H1 (cell line): ENCODE measurements at regions not wholly inside any gene's neighbourhood (a gene's known extent, or its start where the extent isn't known, plus 50 kb on each side); places are given as distances from the start of the nearest gene placed in this dataset.
A peak's percentile ranks its signal among the peaks of the same experiment; 100 is the strongest.

Experiments used
- CTCF ChIA-PET: fragments of 300-600 bp; sonication (Branson Sonifier 250); formaldehyde crosslinking; loops from one replicate; lab custom pipeline; 2021; ENCODE audit not compliant: partially characterized antibody; lab: Charles Lee
- POLR2A ChIA-PET: fragments of 300-600 bp; sonication (Branson Sonifier 250); formaldehyde crosslinking; loops from one replicate; lab custom pipeline; 2021; ENCODE audit warnings: inconsistent platforms; ENCODE audit not compliant: partially characterized antibody; lab: Charles Lee
- DNase-seq, 2 experiments: peaks; one replicate each; pipeline versions ENCODE4 v3.0.0 to v3.0.0-alpha.2; 2010 to 2022; ENCODE audit warnings: low spot score in 2 of 2, low read depth in 1 of 2, mixed read lengths in 1 of 2
- FAIRE-seq: peaks from 2 replicates; lab custom pipeline; 2011; peaks lifted over from hg19 to GRCh38; lab: Jason Lieb, UNC
- H2AFZ ChIP-seq: 2 replicates; pipeline ENCODE4 v1.8.1; 2012; ENCODE audit warnings: low read length, inconsistent platforms
- H2AK5ac ChIP-seq: 2 replicates; pipeline ENCODE4 v1.6.1; 2013; ENCODE audit warnings: low read depth, low read length
- H2BK120ac ChIP-seq: replicated peaks from 2 replicates; pipeline ENCODE3; 2013; ENCODE audit warnings: low read depth, low read length, inconsistent platforms
- H2BK12ac ChIP-seq: 2 replicates; pipeline ENCODE4 v1.6.1; 2013; ENCODE audit warnings: low read depth, low read length
- H2BK15ac ChIP-seq: 2 replicates; pipeline ENCODE4 v1.6.1; 2013; ENCODE audit warnings: low read length
- H2BK20ac ChIP-seq: 2 replicates; pipeline ENCODE4 v1.6.1; 2013; ENCODE audit warnings: low read length
- H2BK5ac ChIP-seq: 2 replicates; pipeline ENCODE4 v1.6.1; 2013; ENCODE audit warnings: low read depth, low read length
- H3K14ac ChIP-seq: 2 replicates; pipeline ENCODE4 v1.6.1; 2013; ENCODE audit warnings: inconsistent platforms; ENCODE audit not compliant: insufficient read length
- H3K18ac ChIP-seq: 2 replicates; pipeline ENCODE4 v1.6.1; 2013; ENCODE audit warnings: low read length; ENCODE audit errors: extremely low read depth
- H3K23ac ChIP-seq: 2 replicates; pipeline ENCODE4 v1.6.1; 2013; ENCODE audit warnings: inconsistent platforms; ENCODE audit not compliant: insufficient read length
- H3K23me2 ChIP-seq: 2 replicates; pipeline ENCODE4 v1.6.1; 2013; ENCODE audit warnings: low read depth, low read length
- H3K27ac ChIP-seq: 2 replicates; pipeline ENCODE4 v1.6.1; 2011; ENCODE audit warnings: low read depth, low read length, inconsistent platforms
- H3K27me3 ChIP-seq, 4 experiments: replicated peaks in 1 of 4; 1 replicate in 1 of 4; 2 replicates in 3 of 4; pipeline versions ENCODE4 v1.6.1 to v1.8.1; 2011 to 2013; ENCODE audit warnings: low read length in 3 of 4, mild to moderate bottlenecking in 3 of 4, inconsistent platforms in 2 of 4, mixed read lengths in 2 of 4, moderate library complexity in 1 of 4; ENCODE audit not compliant: control insufficient read depth in 3 of 4, insufficient read depth in 3 of 4; ENCODE audit errors: extremely low read depth in 1 of 4
- H3K36me3 ChIP-seq, 4 experiments: 2 replicates each; pipeline versions ENCODE4 v1.6.1 to v1.8.1; 2011 to 2013; ENCODE audit warnings: mild to moderate bottlenecking in 4 of 4, low read length in 3 of 4, moderate library complexity in 2 of 4, control low read depth in 1 of 4, inconsistent platforms in 1 of 4; ENCODE audit not compliant: insufficient read depth in 4 of 4, control insufficient read depth in 2 of 4
- H3K4ac ChIP-seq: replicated peaks from 2 replicates; pipeline ENCODE3; 2013; ENCODE audit warnings: low read length, low read depth, mixed read lengths, inconsistent platforms; ENCODE audit not compliant: insufficient read length
- H3K4me1 ChIP-seq, 4 experiments: replicated peaks in 1 of 4; 1 replicate in 1 of 4; 2 replicates in 3 of 4; pipeline versions ENCODE4 v1.6.1 to v1.8.1; 2011 to 2013; ENCODE audit warnings: low read length in 3 of 4, inconsistent platforms in 2 of 4, mixed read lengths in 1 of 4; ENCODE audit not compliant: insufficient read depth in 4 of 4, control insufficient read depth in 3 of 4
- H3K4me2 ChIP-seq, 2 experiments: 2 replicates each; pipeline versions ENCODE4 v1.6.1 to v1.8.1; 2011 to 2013; ENCODE audit warnings: low read depth in 2 of 2, low read length in 2 of 2, control low read depth in 1 of 2, inconsistent platforms in 1 of 2, mild to moderate bottlenecking in 1 of 2; ENCODE audit not compliant: insufficient read depth in 1 of 2
- H3K4me3 ChIP-seq, 4 experiments: fragments of 200-600, 300-600 bp in 1 of 4; sonication (generic), shearing (Covaris generic), sonication (Bioruptor Twin) in 1 of 4; 2 replicates each; pipeline versions ENCODE4 v1.5.1 to v1.8.1; 2011 to 2016; ENCODE audit warnings: low read length in 4 of 4, low read depth in 3 of 4, control low read depth in 2 of 4, inconsistent platforms in 2 of 4, mild to moderate bottlenecking in 2 of 4, mixed read lengths in 1 of 4, moderate library complexity in 1 of 4; ENCODE audit not compliant: insufficient read depth in 2 of 4; ENCODE audit errors: extremely low read depth in 1 of 4
- H3K56ac ChIP-seq: replicated peaks from 2 replicates; pipeline ENCODE3; 2013; ENCODE audit warnings: low read depth, mild to moderate bottlenecking, mixed read lengths, low read length, inconsistent platforms; ENCODE audit not compliant: insufficient read length
- H3K79me1 ChIP-seq: 2 replicates; pipeline ENCODE4 v1.6.1; 2013; ENCODE audit warnings: low read depth, low read length, control low read depth
- H3K79me2 ChIP-seq, 2 experiments: 2 replicates each; pipeline versions ENCODE4 v1.6.1 to v1.8.1; 2012 to 2013; ENCODE audit warnings: low read length in 2 of 2, mild to moderate bottlenecking in 2 of 2, inconsistent platforms in 1 of 2; ENCODE audit not compliant: insufficient read depth in 2 of 2, control insufficient read depth in 1 of 2
- H3K9ac ChIP-seq, 4 experiments: replicated peaks in 1 of 4; 1 replicate in 1 of 4; 2 replicates in 3 of 4; pipeline versions ENCODE4 v1.6.1 to v1.8.1; 2011 to 2013; ENCODE audit warnings: low read depth in 3 of 4, low read length in 3 of 4, control low read depth in 2 of 4, mild to moderate bottlenecking in 2 of 4, moderate library complexity in 2 of 4, inconsistent platforms in 1 of 4; ENCODE audit errors: extremely low read depth in 1 of 4
- H3K9me3 ChIP-seq, 2 experiments: 2 replicates each; pipeline versions ENCODE4 v1.6.1 to v1.8.1; 2012 to 2013; ENCODE audit warnings: mild to moderate bottlenecking in 2 of 2, moderate library complexity in 2 of 2, control low read depth in 1 of 2, inconsistent platforms in 1 of 2, low read depth in 1 of 2, low read length in 1 of 2, mixed read lengths in 1 of 2; ENCODE audit not compliant: insufficient read depth in 2 of 2
- H4K20me1 ChIP-seq, 2 experiments: replicated peaks in 1 of 2; 2 replicates each; pipeline versions ENCODE3 to v1.8.1; 2011 to 2013; ENCODE audit warnings: inconsistent platforms in 2 of 2, low read length in 2 of 2, mild to moderate bottlenecking in 1 of 2; ENCODE audit not compliant: insufficient read depth in 2 of 2, control insufficient read depth in 1 of 2
- H4K5ac ChIP-seq: 2 replicates; pipeline ENCODE4 v1.6.1; 2013; ENCODE audit warnings: low read length, low read depth, mixed read lengths, inconsistent platforms; ENCODE audit not compliant: insufficient read length
- H4K8ac ChIP-seq: 2 replicates; pipeline ENCODE4 v1.8.0; 2013; ENCODE audit warnings: mild to moderate bottlenecking, moderate library complexity, low read length, inconsistent platforms; ENCODE audit not compliant: insufficient read depth; ENCODE audit errors: extremely low read depth
- H4K91ac ChIP-seq: replicated peaks from 2 replicates; pipeline ENCODE3; 2013; ENCODE audit warnings: low read length, mixed read lengths, inconsistent platforms; ENCODE audit not compliant: insufficient read length
- JUND ChIP-seq: IDR thresholded peaks from 2 replicates; pipeline ENCODE4 v1.6.1; 2011; ENCODE audit warnings: mild to moderate bottlenecking, improper control_type of control experiment, low read length
- WGBS, 2 experiments: shearing (Covaris generic) in 1 of 2; methylation state at CpG; one replicate each; pipeline versions ENCODE4 v1.1.6 to v1.1.7; 2013 to 2015; ENCODE audit warnings: low lambda C conversion rate in 2 of 2, mixed read lengths in 2 of 2, inconsistent platforms in 1 of 2, low coverage in 1 of 2, missing lambda C conversion rate in 1 of 2; ENCODE audit not compliant: insufficient replicate concordance in 2 of 2, insufficient coverage in 1 of 2, insufficient read length in 1 of 2; ENCODE audit errors: extremely low coverage in 1 of 2, missing lambda C conversion rate in 1 of 2; 5-methylcytosine and 5-hydroxymethylcytosine counted together
- TF ChIP-seq, protein P1 (sequence below), 3 experiments: IDR thresholded peaks; 1 replicate in 2 of 3; 2 replicates in 1 of 3; pipeline versions ENCODE4 v1.5.1 to v1.6.1; 2011; ENCODE audit warnings: low read length in 3 of 3, mild to moderate bottlenecking in 3 of 3, inconsistent platforms in 2 of 3, low read depth in 1 of 3, moderate library complexity in 1 of 3; ENCODE audit not compliant: insufficient read depth in 1 of 3; ENCODE audit errors: control extremely low read depth in 1 of 3

DNA sequence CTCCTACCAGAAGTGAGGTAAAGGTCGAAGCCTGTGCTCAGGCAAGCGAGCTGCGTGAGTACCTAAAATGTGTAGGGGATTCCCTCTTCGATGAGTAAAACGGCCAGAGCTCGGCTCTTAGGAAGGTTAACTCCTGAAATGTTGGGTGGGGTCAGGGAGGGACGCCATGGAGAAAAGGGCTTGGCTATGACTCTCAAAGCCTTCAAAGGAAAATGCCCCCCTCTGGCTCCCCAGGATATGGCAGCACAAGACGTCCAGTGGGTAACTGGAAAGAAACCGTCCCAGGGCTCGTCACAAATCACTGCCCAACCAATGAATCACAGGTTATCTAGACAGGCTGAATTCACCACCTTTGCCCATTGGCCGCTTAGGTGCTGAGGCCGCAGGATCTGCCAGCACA lies 58.0 kb downstream of the CALML3 start:
- ChIA-PET CTCF (interaction anchor here (0.7 to 4.0 kb wide), 8 partner anchors 16 to 733 kb away, joined by 3 to 27 read pairs (median 5); no protein-coding TSS in a partner anchor), POLR2A (no interaction called here)
- Histone ChIP-seq H3K27me3 (no peaks in the 10 kb centered on the region; a peak in 2 of 7 replicates), H3K9ac (no peak overlapping the region), H2BK15ac (no peak overlapping the region), H3K56ac (no peak overlapping the region), H3K23me2 (no peaks in the 10 kb centered on the region), H3K4me1 (peaks cover 0 to 21% (median 13%) of the 10 kb centered on the region in 4 experiments; a peak in 6 of 7 replicates), H4K5ac (no peak overlapping the region), H2AK5ac (no peak overlapping the region; the same call in 1 of the 2 replicates), H3K4me2 (no peak overlapping the region; a peak in 1 of 4 replicates), H2AFZ (no peak overlapping the region), H2BK20ac (no peak overlapping the region), H4K91ac (no peak overlapping the region), H3K79me2 (no peaks in the 10 kb centered on the region), H3K18ac (no peak overlapping the region), H3K4ac (no peak overlapping the region), H3K9me3 (no peaks in the 10 kb centered on the region), H2BK12ac (0 out of 2 replicates have a peak overlapping the region, but pooled peaks have one; percentile 19), H3K4me3 (no peak overlapping the region), H4K8ac (no peak overlapping the region), H4K20me1 (no peaks in the 10 kb centered on the region), H3K27ac (no peak overlapping the region), H3K36me3 (no peaks in the 10 kb centered on the region), H3K23ac (no peak overlapping the region), H3K79me1 (no peaks in the 10 kb centered on the region), H2BK120ac (no peak overlapping the region), H3K14ac (no peak overlapping the region), H2BK5ac (no peak overlapping the region)
- TF ChIP-seq, protein P1, sequence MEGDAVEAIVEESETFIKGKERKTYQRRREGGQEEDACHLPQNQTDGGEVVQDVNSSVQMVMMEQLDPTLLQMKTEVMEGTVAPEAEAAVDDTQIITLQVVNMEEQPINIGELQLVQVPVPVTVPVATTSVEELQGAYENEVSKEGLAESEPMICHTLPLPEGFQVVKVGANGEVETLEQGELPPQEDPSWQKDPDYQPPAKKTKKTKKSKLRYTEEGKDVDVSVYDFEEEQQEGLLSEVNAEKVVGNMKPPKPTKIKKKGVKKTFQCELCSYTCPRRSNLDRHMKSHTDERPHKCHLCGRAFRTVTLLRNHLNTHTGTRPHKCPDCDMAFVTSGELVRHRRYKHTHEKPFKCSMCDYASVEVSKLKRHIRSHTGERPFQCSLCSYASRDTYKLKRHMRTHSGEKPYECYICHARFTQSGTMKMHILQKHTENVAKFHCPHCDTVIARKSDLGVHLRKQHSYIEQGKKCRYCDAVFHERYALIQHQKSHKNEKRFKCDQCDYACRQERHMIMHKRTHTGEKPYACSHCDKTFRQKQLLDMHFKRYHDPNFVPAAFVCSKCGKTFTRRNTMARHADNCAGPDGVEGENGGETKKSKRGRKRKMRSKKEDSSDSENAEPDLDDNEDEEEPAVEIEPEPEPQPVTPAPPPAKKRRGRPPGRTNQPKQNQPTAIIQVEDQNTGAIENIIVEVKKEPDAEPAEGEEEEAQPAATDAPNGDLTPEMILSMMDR (IDR thresholded peaks at IDR 0.05; ENCODE audit: control extremely low read depth in 1 of 3, insufficient read depth in 1 of 3, low read depth in 1 of 3, low read length in 3 of 3), result peak; percentile 8 to 21 (median 11); a peak in 3 of 4 replicates
- no peak for TF ChIP-seq JUND
- no peak for DNase-seq
- FAIRE-seq, result no peak
- WGBS, 2 experiments, result 87% methylated on average over 11 of the region's 12 CpGs; no CpG with 5 or more reads in 1 of the 2 experiments
